DND-41 (cell line): ENCODE measurements at regions not wholly inside any gene's neighbourhood (a gene's known extent, or its start where the extent isn't known, plus 50 kb on each side); places are given as distances from the start of the nearest gene placed in this dataset.
"Not testable (repeated sequence)": the region's sequence is repeated elsewhere in the genome, so short reads cannot be mapped to it uniquely, and the experiment has no call there.

ENCODE experiments used
- ATAC-seq: fragments of 200-7000 bp; cut with Tn5 transposase; 3 replicates; pipeline ENCODE4 v1.9.1; 2021; ENCODE audit warnings: low read depth; ENCODE audit not compliant: insufficient read depth
- DNase-seq: peaks from one replicate; pipeline ENCODE4 v3.0.0-alpha.2; 2020
- H2AFZ ChIP-seq: 2 replicates; pipeline ENCODE4 v1.6.0; 2012; ENCODE audit warnings: low read depth, low read length
- H3K27ac ChIP-seq: 2 replicates; pipeline ENCODE4 v1.5.1; 2012; ENCODE audit warnings: low read length, inconsistent platforms
- H3K27me3 ChIP-seq: fragments of 200-600 bp; sonication (generic); 2 replicates; pipeline ENCODE4 v1.6.0; 2012; ENCODE audit warnings: low read length, mild to moderate bottlenecking, inconsistent platforms; ENCODE audit not compliant: insufficient read depth, poor library complexity
- H3K36me3 ChIP-seq: 2 replicates; pipeline ENCODE4 v1.5.1; 2012; ENCODE audit warnings: low read length, inconsistent platforms; ENCODE audit not compliant: insufficient read depth
- H3K4me1 ChIP-seq: 2 replicates; pipeline ENCODE4 v1.5.1; 2012; ENCODE audit warnings: mild to moderate bottlenecking, low read length; ENCODE audit not compliant: insufficient read depth
- H3K4me2 ChIP-seq: 2 replicates; pipeline ENCODE4 v1.6.0; 2012; ENCODE audit warnings: mild to moderate bottlenecking, moderate library complexity, low read length, inconsistent platforms; ENCODE audit not compliant: insufficient read depth
- H3K4me3 ChIP-seq, 2 experiments: fragments of 200-600 bp in 1 of 2; shearing (Covaris generic) in 1 of 2; 2 replicates each; pipeline ENCODE4 v1.5.1; 2012 to 2016; ENCODE audit warnings: inconsistent platforms in 2 of 2, low read length in 2 of 2, mild to moderate bottlenecking in 2 of 2, low read depth in 1 of 2, moderate library complexity in 1 of 2
- H3K79me2 ChIP-seq: 2 replicates; pipeline ENCODE4 v1.6.0; 2012; ENCODE audit warnings: low read length, inconsistent platforms; ENCODE audit not compliant: insufficient read depth
- H3K9ac ChIP-seq: 2 replicates; pipeline ENCODE4 v1.6.0; 2012; ENCODE audit warnings: low read depth, mild to moderate bottlenecking, inconsistent platforms, low read length, moderate library complexity
- H3K9me3 ChIP-seq: 2 replicates; pipeline ENCODE4 v1.5.1; 2012; ENCODE audit warnings: low read length, moderate library complexity, mild to moderate bottlenecking, inconsistent platforms; ENCODE audit not compliant: insufficient read depth, severe bottlenecking
- H4K20me1 ChIP-seq: 2 replicates; pipeline ENCODE4 v1.6.0; 2012; ENCODE audit warnings: low read length; ENCODE audit not compliant: insufficient read depth
- CTCF ChIP-seq: IDR thresholded peaks from 2 replicates; pipeline ENCODE4 v1.5.1; 2012; ENCODE audit warnings: borderline replicate concordance, low read length, moderate library complexity, mild to moderate bottlenecking; ENCODE audit not compliant: poor library complexity, severe bottlenecking; ENCODE audit errors: extremely low read depth
- EZH2 ChIP-seq: IDR thresholded peaks from 3 replicates; pipeline ENCODE4 v1.6.1; 2012; ENCODE audit warnings: borderline replicate concordance, low read depth, mild to moderate bottlenecking, moderate library complexity, low read length, inconsistent platforms; ENCODE audit not compliant: severe bottlenecking

GRCh38 chr4:165569031-165569430, 190.2 kb downstream of the CPE start:
- Histone ChIP-seq H2AFZ (no peak overlapping the region), H3K9ac (no peak overlapping the region), H3K9me3 (no peaks in the 10 kb centered on the region), H3K27ac (no peak overlapping the region), H3K4me2 (no peak overlapping the region), H3K36me3 (no peaks in the 10 kb centered on the region), H3K4me3 (no peak overlapping the region), H3K27me3 (no peaks in the 10 kb centered on the region), H3K79me2 (no peaks in the 10 kb centered on the region), H3K4me1 (no peaks in the 10 kb centered on the region), H4K20me1 (no peaks in the 10 kb centered on the region)
- no peak for DNase-seq
- TF ChIP-seq CTCF = no peak
- TF ChIP-seq EZH2 = no peak
- ATAC-seq = no peak

DNA sequence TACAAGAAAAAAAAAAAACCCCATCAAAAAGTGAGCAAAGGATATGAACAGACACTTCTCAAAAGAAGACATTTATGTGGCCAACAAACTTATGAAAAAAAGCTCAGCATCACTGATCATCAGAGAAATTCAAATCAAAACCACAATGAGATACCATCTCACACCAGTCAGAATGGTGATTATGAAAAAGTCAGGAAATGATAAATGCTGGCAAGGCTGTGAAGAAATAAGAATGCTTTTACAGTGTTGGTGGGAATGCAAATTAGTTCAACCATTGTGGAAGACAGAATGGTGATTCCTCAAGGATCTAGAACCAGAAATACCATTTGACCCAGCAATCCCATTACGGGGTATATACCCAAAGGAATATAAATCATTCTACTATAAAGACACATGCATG, 192.7 kb downstream of the CPE start:
- H3K4me1 ChIP-seq, H3K4me3 ChIP-seq, DNase-seq, H3K27ac ChIP-seq, H3K9me3 ChIP-seq, H3K27me3 ChIP-seq, H3K79me2 ChIP-seq, H3K36me3 ChIP-seq, H2AFZ ChIP-seq, H4K20me1 ChIP-seq, H3K9ac ChIP-seq, H3K4me2 ChIP-seq: not testable (repeated sequence)
- 0 out of 3 replicates have a peak, but pooled peaks have one; percentile 27 for ATAC-seq

DNA sequence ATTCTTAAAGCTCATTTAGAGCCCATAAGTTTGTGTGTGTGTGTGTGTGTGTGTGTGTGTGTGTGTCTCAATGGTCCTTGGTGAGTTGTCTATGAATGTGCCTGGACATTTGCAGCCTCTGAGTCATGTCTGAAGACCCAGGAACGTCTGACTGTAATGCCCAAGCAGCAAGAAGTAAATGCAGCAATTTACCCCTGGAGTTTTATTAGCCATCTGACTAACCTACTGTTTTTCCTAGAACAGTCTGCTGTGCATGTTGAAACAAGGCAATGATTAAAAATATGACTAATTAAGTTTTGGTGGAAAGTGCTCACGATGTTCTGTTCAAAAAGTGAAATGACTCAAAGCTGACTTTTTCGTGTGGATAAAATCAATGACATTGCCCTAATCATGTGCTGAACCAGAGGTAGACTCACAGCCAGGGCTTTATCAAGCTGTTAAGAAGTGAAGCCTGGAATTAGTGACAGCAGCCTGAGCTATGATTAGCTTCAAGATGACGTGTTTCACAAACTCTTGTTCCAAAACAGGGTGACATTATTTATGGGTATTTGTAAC, 201.6 kb downstream of the CPE start:
- Histone ChIP-seq H3K27me3 (no peaks in the 10 kb centered on the region), H3K79me2 (no peaks in the 10 kb centered on the region), H3K36me3 (no peaks in the 10 kb centered on the region), H3K4me1 (no peaks in the 10 kb centered on the region), H3K9ac (no peak overlapping the region), H3K4me3 (no peak overlapping the region), H3K4me2 (no peak overlapping the region), H2AFZ (no peak overlapping the region), H3K27ac (no peak overlapping the region), H3K9me3 (no peaks in the 10 kb centered on the region), H4K20me1 (no peaks in the 10 kb centered on the region)
- DNase-seq (no peak), ATAC-seq (no peak)
- TF ChIP-seq CTCF (no peak), EZH2 (no peak)

DNA sequence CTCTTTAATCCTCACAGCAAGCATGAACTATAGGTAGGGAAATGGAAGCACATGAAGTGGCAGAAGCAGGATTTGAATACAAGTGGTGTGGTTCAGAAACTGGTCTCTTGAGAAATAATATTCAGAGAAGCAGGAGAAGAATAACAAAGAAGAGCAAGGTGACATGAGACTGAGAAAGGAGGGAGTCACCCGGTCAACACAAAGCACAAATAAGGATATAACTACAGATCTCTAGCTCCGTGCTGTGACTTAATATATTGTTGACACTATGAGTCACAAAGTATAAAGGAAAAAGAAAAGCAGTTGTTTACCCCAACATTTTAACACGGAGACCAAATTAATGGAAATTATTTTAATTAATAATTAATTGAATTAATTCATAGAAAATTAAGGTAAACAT, 204.5 kb downstream of the CPE start:
- H3K4me3 ChIP-seq = no peak overlapping the region
- no peak overlapping the region for H3K27ac ChIP-seq
- H3K27me3 ChIP-seq = no peaks in the 10 kb centered on the region
- H3K4me1 ChIP-seq = no peaks in the 10 kb centered on the region
- no peaks in the 10 kb centered on the region for H3K79me2 ChIP-seq
- no peak overlapping the region for H3K9ac ChIP-seq
- H4K20me1 ChIP-seq = no peaks in the 10 kb centered on the region
- H2AFZ ChIP-seq = no peak overlapping the region
- ATAC-seq (no peak), DNase-seq (no peak)
- no peaks in the 10 kb centered on the region for H3K9me3 ChIP-seq
- TF ChIP-seq CTCF = no peak
- no peak for TF ChIP-seq EZH2
- no peaks in the 10 kb centered on the region for H3K36me3 ChIP-seq
- H3K4me2 ChIP-seq = no peak overlapping the region
